ENCODE measurements at regions not wholly inside any gene's neighbourhood (a gene's known extent, or its start where the extent isn't known, plus 50 kb on each side); places are given as distances from the start of the nearest gene placed in this dataset.

DNA sequence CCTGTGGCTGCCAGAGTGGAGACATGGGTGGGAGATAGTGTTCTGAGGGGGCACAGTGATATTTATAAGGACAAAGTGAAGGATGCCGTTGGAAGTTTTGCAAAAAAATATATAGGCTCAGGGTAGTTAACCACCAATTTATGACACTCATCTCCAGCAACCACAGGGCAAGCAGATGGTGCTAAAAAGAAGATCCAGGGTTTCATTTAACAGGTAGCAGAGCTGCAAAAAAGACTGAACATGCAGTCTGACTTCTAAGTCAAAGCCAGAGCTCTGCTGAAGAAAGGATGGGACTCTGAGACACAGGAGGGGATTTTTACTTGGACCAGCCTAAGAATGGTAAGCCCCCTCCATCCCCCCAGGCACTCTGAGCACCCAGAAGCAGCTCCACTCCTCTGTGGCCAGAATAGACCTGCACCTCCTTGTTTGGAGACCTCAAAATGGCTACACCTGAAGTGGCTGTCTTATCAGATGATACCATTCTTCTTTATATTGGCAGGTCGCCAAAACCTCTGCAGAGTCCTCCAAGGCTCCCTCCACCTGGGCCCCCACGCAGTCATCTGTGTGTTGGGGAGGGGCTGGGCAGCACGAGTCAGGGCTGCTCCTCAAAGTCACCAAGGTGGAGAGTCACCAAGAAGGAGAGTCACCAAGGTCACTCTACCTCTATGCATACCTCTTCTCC is 161.4 kb upstream of the FAM9B start:
- no peak overlapping the region for H3K4me3 ChIP-seq (ENCODE audit: low read depth, low read length)
- H3K36me3 ChIP-seq (ENCODE audit: control insufficient read depth, insufficient read depth, low read length) = no peaks in the 10 kb centered on the region
- H3K27me3 ChIP-seq (ENCODE audit: control insufficient read depth, insufficient read depth, low read length) = peaks cover 3% of the 10 kb centered on the region; the same call in 1 of the 2 replicates
- H3K27ac ChIP-seq (ENCODE audit: low read depth, low read length) = no peak overlapping the region
- H3K9me3 ChIP-seq (ENCODE audit: control insufficient read depth, insufficient read depth, low read depth, low read length) = no peaks in the 10 kb centered on the region
- H3K9ac ChIP-seq (ENCODE audit: low read length) = no peak overlapping the region
- H3K4me1 ChIP-seq (ENCODE audit: control insufficient read depth, insufficient read depth, low read length) = 0 out of 2 replicates have a peak, but pooled peaks cover 3% of the 10 kb centered on the region

DNA sequence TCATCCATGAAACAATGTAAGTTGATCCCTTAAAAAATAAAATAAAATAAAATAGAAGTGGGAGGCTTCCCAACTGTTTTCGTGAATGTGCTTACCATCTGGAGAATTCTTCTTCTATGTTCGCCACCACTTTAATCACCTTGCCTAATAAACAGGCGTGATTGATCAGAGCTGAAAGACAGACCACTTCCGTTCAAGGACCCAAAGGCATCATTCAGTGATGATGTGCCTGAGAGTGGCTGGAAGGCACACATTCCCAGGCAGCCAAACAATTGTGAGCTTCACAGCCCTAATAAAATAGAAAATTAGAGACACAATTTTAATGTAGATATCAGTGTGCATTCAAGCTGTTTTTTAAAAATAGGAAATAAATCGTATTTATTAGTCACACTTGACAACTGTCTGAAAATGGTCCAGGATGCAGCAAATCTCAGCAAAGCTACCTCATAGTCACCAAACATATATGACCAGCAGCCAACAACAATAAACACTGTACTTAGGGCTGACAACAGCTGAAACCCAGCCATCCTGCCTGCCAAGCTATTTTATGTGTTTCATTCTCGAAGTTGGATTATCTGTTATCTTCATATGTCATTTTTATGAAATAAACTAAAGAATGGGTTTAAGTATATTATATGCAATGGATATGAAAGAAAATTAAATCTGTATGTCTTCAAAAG is 163.2 kb upstream of the FAM9B start:
- H3K9ac ChIP-seq (ENCODE audit: low read length) = no peak overlapping the region
- H3K9me3 ChIP-seq (ENCODE audit: control insufficient read depth, insufficient read depth, low read depth, low read length) = no peaks in the 10 kb centered on the region
- peaks cover 3% of the 10 kb centered on the region; the same call in 1 of the 2 replicates for H3K27me3 ChIP-seq (ENCODE audit: control insufficient read depth, insufficient read depth, low read length)
- H3K4me1 ChIP-seq (ENCODE audit: control insufficient read depth, insufficient read depth, low read length) = 0 out of 2 replicates have a peak, but pooled peaks cover 3% of the 10 kb centered on the region
- no peak overlapping the region for H3K4me3 ChIP-seq (ENCODE audit: low read depth, low read length)
- H3K36me3 ChIP-seq (ENCODE audit: control insufficient read depth, insufficient read depth, low read length) = no peaks in the 10 kb centered on the region
- H3K27ac ChIP-seq (ENCODE audit: low read depth, low read length) = no peak overlapping the region

DNA sequence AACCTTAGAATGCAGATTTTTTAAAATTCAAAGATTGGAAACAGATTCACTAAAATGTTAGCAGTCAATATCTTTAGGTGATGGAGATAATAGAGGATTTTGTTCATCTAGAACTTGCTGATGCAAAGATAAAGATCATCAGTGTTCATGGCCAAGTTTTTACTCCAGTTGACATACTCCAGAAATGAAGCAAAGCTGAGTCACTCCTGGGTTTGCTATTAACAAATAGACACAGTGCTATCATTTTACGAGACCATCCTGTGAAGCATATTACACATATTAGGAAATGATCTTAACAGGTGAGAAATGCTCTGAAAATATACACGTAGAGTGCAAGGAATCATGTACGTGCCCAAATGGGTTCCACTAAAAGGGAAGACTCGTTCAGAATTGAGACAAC is 170.6 kb upstream of the FAM9B start:
- no peaks in the 10 kb centered on the region for H3K9me3 ChIP-seq (ENCODE audit: control insufficient read depth, insufficient read depth, low read depth, low read length)
- no peaks in the 10 kb centered on the region for H3K36me3 ChIP-seq (ENCODE audit: control insufficient read depth, insufficient read depth, low read length)
- no peak overlapping the region for H3K4me3 ChIP-seq (ENCODE audit: low read depth, low read length)
- no peak overlapping the region for H3K27ac ChIP-seq (ENCODE audit: low read depth, low read length)
- no peaks in the 10 kb centered on the region; the same call in 1 of the 2 replicates for H3K27me3 ChIP-seq (ENCODE audit: control insufficient read depth, insufficient read depth, low read length)
- H3K9ac ChIP-seq (ENCODE audit: low read length) = no peak overlapping the region
- H3K4me1 ChIP-seq (ENCODE audit: control insufficient read depth, insufficient read depth, low read length) = peaks cover 15% of the 10 kb centered on the region

DNA sequence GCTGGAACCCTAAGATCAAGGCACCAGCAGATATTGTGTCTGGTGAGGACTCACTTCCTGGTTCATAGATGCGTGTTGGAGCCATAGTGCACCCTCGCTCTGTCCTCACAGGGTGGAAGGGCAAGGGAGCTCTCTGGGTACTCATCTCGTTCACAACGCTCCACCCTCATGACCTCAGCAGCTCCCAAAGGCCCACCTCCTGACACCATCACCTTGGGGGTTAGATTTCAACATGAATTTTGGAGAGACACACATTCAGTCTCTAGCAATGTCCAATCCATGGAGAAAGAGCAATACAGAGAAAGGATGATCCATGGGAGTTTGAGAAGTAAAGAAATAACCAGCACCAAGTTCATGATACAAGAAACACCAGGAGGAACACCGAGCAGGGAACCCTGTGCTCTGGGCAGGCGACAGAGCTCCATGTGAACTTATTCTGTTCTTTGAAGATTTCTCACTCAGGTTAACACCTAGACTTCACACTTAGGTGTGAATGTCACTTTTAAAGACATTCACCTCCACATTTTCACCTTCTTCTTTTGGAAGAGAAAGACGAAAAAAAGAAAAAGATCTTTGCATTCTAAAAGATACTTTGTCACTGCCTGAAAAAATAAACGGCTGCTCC is 171.8 kb upstream of the FAM9B start:
- Histone ChIP-seq H3K36me3 (ENCODE audit: control insufficient read depth, insufficient read depth, low read length) (no peaks in the 10 kb centered on the region), H3K27ac (ENCODE audit: low read depth, low read length) (peak overlapping the region; percentile 39; the same call in 1 of the 2 replicates), H3K9ac (ENCODE audit: low read length) (no peak overlapping the region), H3K27me3 (ENCODE audit: control insufficient read depth, insufficient read depth, low read length) (no peaks in the 10 kb centered on the region; the same call in 1 of the 2 replicates), H3K9me3 (ENCODE audit: control insufficient read depth, insufficient read depth, low read depth, low read length) (no peaks in the 10 kb centered on the region), H3K4me3 (ENCODE audit: low read depth, low read length) (no peak overlapping the region), H3K4me1 (ENCODE audit: control insufficient read depth, insufficient read depth, low read length) (peaks cover 15% of the 10 kb centered on the region)

DNA sequence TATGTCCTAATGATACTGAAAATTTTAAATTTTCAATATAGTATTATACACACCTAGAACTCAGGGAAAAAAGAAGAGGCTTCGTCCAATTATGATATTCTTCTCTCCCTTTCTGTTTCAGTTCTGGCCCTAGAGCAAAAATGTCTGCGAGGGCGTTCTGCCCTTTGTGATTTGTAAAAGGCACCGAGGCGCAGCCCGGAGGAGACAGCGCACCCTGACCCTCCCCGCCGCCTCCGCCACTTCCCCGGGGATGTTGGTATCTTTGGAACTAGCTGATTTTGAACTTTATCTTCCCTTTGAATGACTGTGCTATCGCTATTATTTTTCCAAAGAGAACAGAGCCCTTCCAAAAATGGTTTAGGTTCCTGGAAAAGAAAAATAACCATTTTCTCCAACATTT is 173.2 kb upstream of the FAM9B start:
- H3K36me3 ChIP-seq (ENCODE audit: control insufficient read depth, insufficient read depth, low read length) = no peaks in the 10 kb centered on the region
- peak overlapping the region; percentile 38 for H3K9ac ChIP-seq (ENCODE audit: low read length)
- H3K4me3 ChIP-seq (ENCODE audit: low read depth, low read length) = peak overlapping the region; percentile 6; the same call in 1 of the 2 replicates
- H3K27me3 ChIP-seq (ENCODE audit: control insufficient read depth, insufficient read depth, low read length) = no peaks in the 10 kb centered on the region; the same call in 1 of the 2 replicates
- H3K4me1 ChIP-seq (ENCODE audit: control insufficient read depth, insufficient read depth, low read length) = peaks cover 15% of the 10 kb centered on the region
- no peaks in the 10 kb centered on the region for H3K9me3 ChIP-seq (ENCODE audit: control insufficient read depth, insufficient read depth, low read depth, low read length)
- peak overlapping the region; percentile 39; the same call in 1 of the 2 replicates for H3K27ac ChIP-seq (ENCODE audit: low read depth, low read length)

DNA sequence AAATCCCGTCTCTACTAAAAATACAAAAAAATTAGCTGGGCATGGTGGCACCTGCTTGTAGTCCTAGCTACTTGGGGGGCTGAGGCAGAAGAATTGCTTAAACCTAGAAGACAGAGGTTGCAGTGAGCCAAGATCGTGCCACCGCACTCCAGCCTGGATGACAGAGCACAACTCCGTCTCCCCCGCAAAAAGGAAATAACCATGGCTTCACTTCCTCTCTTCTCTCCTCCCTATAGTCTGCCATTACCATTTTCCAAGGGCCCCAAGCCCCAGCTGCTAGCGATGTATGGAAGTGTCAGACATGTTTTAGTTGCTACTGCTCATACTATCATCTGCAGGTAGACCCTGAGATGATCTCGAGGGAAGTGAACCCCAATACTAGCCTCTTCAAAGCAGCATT is 177.3 kb upstream of the FAM9B start:
- no peak overlapping the region for H3K9ac ChIP-seq (ENCODE audit: low read length)
- H3K27me3 ChIP-seq (ENCODE audit: control insufficient read depth, insufficient read depth, low read length) = no peaks in the 10 kb centered on the region; the same call in 1 of the 2 replicates
- no peaks in the 10 kb centered on the region for H3K36me3 ChIP-seq (ENCODE audit: control insufficient read depth, insufficient read depth, low read length)
- H3K4me3 ChIP-seq (ENCODE audit: low read depth, low read length) = no peak overlapping the region
- no peak overlapping the region for H3K27ac ChIP-seq (ENCODE audit: low read depth, low read length)
- peaks cover 13% of the 10 kb centered on the region for H3K4me1 ChIP-seq (ENCODE audit: control insufficient read depth, insufficient read depth, low read length)
- H3K9me3 ChIP-seq (ENCODE audit: control insufficient read depth, insufficient read depth, low read depth, low read length) = 0 out of 2 replicates have a peak, but pooled peaks cover 7% of the 10 kb centered on the region

DNA sequence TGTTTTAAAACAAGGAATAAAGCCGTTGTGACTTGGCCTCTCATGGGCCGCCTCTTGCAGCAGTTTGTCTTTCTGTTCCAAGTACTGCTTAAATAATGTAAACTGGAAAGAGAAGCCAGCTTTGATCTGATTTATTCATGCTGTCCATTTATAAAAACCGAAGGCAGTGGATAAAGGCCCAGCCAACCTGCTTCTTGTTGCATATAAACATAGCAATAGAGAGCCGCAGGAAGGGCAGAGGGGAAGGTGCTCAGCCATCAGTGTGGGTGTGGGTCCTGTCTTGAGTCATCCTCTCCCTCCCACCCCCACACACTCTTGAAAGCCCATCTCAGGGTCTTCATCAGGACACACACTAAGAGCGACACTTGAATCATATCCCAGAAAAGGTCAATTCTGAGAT is 187.9 kb upstream of the FAM9B start:
- Histone ChIP-seq H3K27me3 (ENCODE audit: control insufficient read depth, insufficient read depth, low read length) (no peaks in the 10 kb centered on the region), H3K9me3 (ENCODE audit: control insufficient read depth, insufficient read depth, low read depth, low read length) (peaks cover 32% of the 10 kb centered on the region), H3K9ac (ENCODE audit: low read length) (no peak overlapping the region), H3K36me3 (ENCODE audit: control insufficient read depth, insufficient read depth, low read length) (no peaks in the 10 kb centered on the region), H3K4me3 (ENCODE audit: low read depth, low read length) (no peak overlapping the region), H3K4me1 (ENCODE audit: control insufficient read depth, insufficient read depth, low read length) (peaks cover 13% of the 10 kb centered on the region), H3K27ac (ENCODE audit: low read depth, low read length) (no peak overlapping the region)

DNA sequence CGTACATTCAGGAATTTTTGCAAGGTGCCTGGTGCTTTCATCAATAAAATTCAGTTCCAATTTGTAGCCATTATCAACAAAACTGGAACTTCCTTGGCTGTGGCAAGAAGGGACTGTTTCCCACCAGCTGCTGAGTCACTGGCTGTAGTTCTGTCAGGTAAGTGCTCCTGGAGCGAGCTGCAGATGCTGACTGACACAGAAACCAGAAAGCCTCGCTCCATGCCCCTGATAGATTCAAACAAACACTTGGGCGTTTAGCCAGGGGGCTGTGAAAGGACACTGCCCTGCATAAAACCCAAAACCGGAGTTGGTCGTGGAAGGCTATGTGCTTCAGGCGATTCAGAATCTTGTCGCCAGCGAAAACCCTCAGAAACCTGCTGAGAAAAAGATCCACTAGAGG is 188.4 kb upstream of the FAM9B start:
- no peak overlapping the region for H3K9ac ChIP-seq (ENCODE audit: low read length)
- H3K4me1 ChIP-seq (ENCODE audit: control insufficient read depth, insufficient read depth, low read length) = peaks cover 13% of the 10 kb centered on the region
- H3K4me3 ChIP-seq (ENCODE audit: low read depth, low read length) = peak overlapping the region; percentile 21; the same call in 1 of the 2 replicates
- no peaks in the 10 kb centered on the region for H3K27me3 ChIP-seq (ENCODE audit: control insufficient read depth, insufficient read depth, low read length)
- H3K36me3 ChIP-seq (ENCODE audit: control insufficient read depth, insufficient read depth, low read length) = no peaks in the 10 kb centered on the region
- peaks cover 32% of the 10 kb centered on the region for H3K9me3 ChIP-seq (ENCODE audit: control insufficient read depth, insufficient read depth, low read depth, low read length)
- no peak overlapping the region for H3K27ac ChIP-seq (ENCODE audit: low read depth, low read length)

DNA sequence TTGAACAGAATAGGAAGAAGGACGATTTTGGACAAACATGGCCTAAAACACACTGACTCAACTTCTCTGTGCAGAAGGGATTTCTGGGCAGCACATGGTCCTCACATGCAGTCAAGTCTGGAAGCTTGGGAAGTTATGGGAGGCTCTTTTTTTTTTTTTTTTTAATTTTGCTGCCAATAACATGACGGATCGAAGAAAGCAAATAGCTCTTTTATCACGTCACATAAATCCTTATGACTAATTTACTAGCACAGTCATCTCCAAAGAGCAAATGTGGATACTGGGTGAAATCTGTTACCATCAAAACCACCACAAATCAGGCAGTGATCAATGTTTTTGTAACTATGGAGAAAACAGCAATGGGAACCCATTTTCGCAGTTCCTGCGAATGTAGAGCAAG is 193.3 kb upstream of the FAM9B start:
- Histone ChIP-seq H3K27ac (ENCODE audit: low read depth, low read length) (no peak overlapping the region), H3K27me3 (ENCODE audit: control insufficient read depth, insufficient read depth, low read length) (no peaks in the 10 kb centered on the region), H3K4me3 (ENCODE audit: low read depth, low read length) (no peak overlapping the region), H3K9ac (ENCODE audit: low read length) (no peak overlapping the region), H3K4me1 (ENCODE audit: control insufficient read depth, insufficient read depth, low read length) (peaks cover 6% of the 10 kb centered on the region), H3K9me3 (ENCODE audit: control insufficient read depth, insufficient read depth, low read depth, low read length) (peaks cover 21% of the 10 kb centered on the region), H3K36me3 (ENCODE audit: control insufficient read depth, insufficient read depth, low read length) (no peaks in the 10 kb centered on the region)

DNA sequence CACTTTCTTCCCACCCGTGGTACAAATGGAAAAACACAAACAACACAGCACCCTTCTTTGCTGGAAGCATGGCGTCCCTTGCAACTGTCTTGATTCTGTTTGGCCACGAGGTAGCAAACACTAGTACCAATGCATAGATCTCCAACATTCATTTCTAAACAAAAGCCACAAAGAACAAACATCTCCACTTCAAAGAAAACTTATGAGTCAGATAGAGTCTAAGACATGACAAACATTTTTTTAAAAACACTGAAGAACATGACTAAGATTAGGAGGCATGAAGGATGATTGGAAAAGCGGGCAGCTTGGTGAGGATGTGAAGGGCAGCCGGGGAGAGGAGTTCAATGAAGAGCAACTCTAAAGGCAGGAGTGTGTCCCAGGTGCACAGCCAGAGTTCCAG is 197.6 kb upstream of the FAM9B start:
- H3K9ac ChIP-seq (ENCODE audit: low read length) = no peak overlapping the region
- no peaks in the 10 kb centered on the region for H3K9me3 ChIP-seq (ENCODE audit: control insufficient read depth, insufficient read depth, low read depth, low read length)
- H3K27me3 ChIP-seq (ENCODE audit: control insufficient read depth, insufficient read depth, low read length) = no peaks in the 10 kb centered on the region
- no peaks in the 10 kb centered on the region for H3K4me1 ChIP-seq (ENCODE audit: control insufficient read depth, insufficient read depth, low read length)
- no peaks in the 10 kb centered on the region for H3K36me3 ChIP-seq (ENCODE audit: control insufficient read depth, insufficient read depth, low read length)
- H3K27ac ChIP-seq (ENCODE audit: low read depth, low read length) = no peak overlapping the region
- H3K4me3 ChIP-seq (ENCODE audit: low read depth, low read length) = no peak overlapping the region

DNA sequence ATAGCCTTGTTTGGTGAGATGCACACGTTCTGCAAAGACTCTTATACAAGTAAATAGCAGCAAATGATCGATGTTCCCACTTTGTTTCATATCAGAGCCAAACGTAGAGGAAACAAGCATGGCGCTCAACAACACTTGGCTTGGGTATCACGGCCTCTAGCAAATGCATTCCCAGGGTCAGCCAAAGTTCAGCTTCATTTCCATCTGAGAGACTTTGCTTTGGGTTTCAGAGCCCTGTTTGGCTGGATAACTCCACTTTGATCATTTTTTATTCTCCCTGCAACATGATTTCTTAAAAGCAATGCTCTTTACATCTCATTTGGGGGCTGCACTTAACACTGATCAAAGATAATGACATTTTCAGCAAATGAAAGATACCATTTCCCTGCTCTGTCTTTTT is 199.2 kb upstream of the FAM9B start:
- Histone ChIP-seq H3K4me1 (ENCODE audit: control insufficient read depth, insufficient read depth, low read length) (no peaks in the 10 kb centered on the region), H3K9me3 (ENCODE audit: control insufficient read depth, insufficient read depth, low read depth, low read length) (no peaks in the 10 kb centered on the region), H3K27me3 (ENCODE audit: control insufficient read depth, insufficient read depth, low read length) (no peaks in the 10 kb centered on the region), H3K27ac (ENCODE audit: low read depth, low read length) (no peak overlapping the region), H3K36me3 (ENCODE audit: control insufficient read depth, insufficient read depth, low read length) (no peaks in the 10 kb centered on the region), H3K9ac (ENCODE audit: low read length) (no peak overlapping the region), H3K4me3 (ENCODE audit: low read depth, low read length) (no peak overlapping the region)

Data from HUES6 (cell line).